ENCODE measurements at regions not wholly inside any gene's neighbourhood (a gene's known extent, or its start where the extent isn't known, plus 50 kb on each side); places are given as distances from the start of the nearest gene placed in this dataset.

- FAIRE-seq (no peak), ATAC-seq (0 out of 3 replicates have a peak, but pooled peaks have one; percentile 38), DNase-seq (ENCODE audit: extremely low read depth in 1 of 4, low spot score in 3 of 4) (no peak)
- 11% methylated on average over 32 of the region's 32 CpGs for WGBS (ENCODE audit: insufficient coverage, low coverage, missing lambda C conversion rate)
- intact Hi-C loops (cut with micrococcal nuclease) (no loop called here), in situ Hi-C loops (cut with MboI) (no loop called here)
- ChIA-PET CTCF (ENCODE audit: low intra/inter-chr PET ratio) (no interaction called here), POLR2A (no interaction called here)
- Histone ChIP-seq H3K4me3 (no peak overlapping the region), H3K9me3 (replicated peaks; ENCODE audit: control insufficient read depth, insufficient read depth, low read depth, low read length) (no peaks in the 10 kb centered on the region), H3K27ac (ENCODE audit: extremely low read depth, low read depth, low read length) (no peak overlapping the region), H3K9ac (ENCODE audit: insufficient read depth in 1 of 2, low read depth in 2 of 2, low read length in 2 of 2) (no peak overlapping the region), H3K9me1 (ENCODE audit: control insufficient read depth, insufficient read depth, low read length) (no peaks in the 10 kb centered on the region), H3K79me2 (ENCODE audit: control insufficient read depth, insufficient read depth, low read length) (no peaks in the 10 kb centered on the region), H2AFZ (ENCODE audit: low read depth, low read length) (peak overlapping the region; percentile 73; the same call in 1 of the 2 replicates), H3K36me3 (ENCODE audit: control insufficient read depth, insufficient read depth, low read length) (no peaks in the 10 kb centered on the region), H3K27me3 (ENCODE audit: control insufficient read depth in 2 of 2, insufficient read depth in 2 of 2, low read length in 2 of 2) (no peaks in the 10 kb centered on the region), H3K4me1 (replicated peaks in 1 of 2; ENCODE audit: control insufficient read depth in 2 of 2, insufficient read depth in 2 of 2, low read length in 2 of 2) (peaks cover 0 to 7% of the 10 kb centered on the region in 2 experiments; a peak in 2 of 5 replicates), H3K4me2 (ENCODE audit: insufficient read depth, low read length) (no peak overlapping the region), H4K20me1 (replicated peaks; ENCODE audit: control insufficient read depth, insufficient read depth, low read length) (no peaks in the 10 kb centered on the region)
- TF ChIP-seq ELF1 (tag; IDR thresholded peaks at IDR 0.05) (no peak), ZNF23 (CRISPR knock-in tag; IDR thresholded peaks at IDR 0.05) (no peak), CTBP1 (IDR thresholded peaks at IDR 0.05; ENCODE audit: borderline replicate concordance) (no peak), KLF1 (tag; IDR thresholded peaks at IDR 0.05) (no peak), ZNF511 (CRISPR knock-in tag; IDR thresholded peaks at IDR 0.05) (no peak), COPS2 (conservative IDR thresholded peaks at IDR 0.05) (no peak), CC2D1A (IDR thresholded peaks at IDR 0.05) (no peak), TBP (optimal IDR thresholded peaks at IDR 0.05; ENCODE audit: low read depth, low read length) (no peak), BRCA1 (IDR thresholded peaks at IDR 0.05) (no peak), BRCA1 (CRISPR knock-in tag; IDR thresholded peaks at IDR 0.05) (no peak), ZNF77 (CRISPR knock-in tag; IDR thresholded peaks at IDR 0.05) (no peak)
- TF ChIP-seq, protein P1, sequence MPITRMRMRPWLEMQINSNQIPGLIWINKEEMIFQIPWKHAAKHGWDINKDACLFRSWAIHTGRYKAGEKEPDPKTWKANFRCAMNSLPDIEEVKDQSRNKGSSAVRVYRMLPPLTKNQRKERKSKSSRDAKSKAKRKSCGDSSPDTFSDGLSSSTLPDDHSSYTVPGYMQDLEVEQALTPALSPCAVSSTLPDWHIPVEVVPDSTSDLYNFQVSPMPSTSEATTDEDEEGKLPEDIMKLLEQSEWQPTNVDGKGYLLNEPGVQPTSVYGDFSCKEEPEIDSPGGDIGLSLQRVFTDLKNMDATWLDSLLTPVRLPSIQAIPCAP (CRISPR knock-in tag; IDR thresholded peaks at IDR 0.05; ENCODE audit: borderline replicate concordance) = no peak
- TF ChIP-seq, protein P2, sequence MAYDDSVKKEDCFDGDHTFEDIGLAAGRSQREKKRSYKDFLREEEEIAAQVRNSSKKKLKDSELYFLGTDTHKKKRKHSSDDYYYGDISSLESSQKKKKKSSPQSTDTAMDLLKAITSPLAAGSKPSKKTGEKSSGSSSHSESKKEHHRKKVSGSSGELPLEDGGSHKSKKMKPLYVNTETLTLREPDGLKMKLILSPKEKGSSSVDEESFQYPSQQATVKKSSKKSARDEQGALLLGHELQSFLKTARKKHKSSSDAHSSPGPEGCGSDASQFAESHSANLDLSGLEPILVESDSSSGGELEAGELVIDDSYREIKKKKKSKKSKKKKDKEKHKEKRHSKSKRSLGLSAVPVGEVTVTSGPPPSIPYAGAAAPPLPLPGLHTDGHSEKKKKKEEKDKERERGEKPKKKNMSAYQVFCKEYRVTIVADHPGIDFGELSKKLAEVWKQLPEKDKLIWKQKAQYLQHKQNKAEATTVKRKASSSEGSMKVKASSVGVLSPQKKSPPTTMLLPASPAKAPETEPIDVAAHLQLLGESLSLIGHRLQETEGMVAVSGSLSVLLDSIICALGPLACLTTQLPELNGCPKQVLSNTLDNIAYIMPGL (CRISPR knock-in tag; IDR thresholded peaks at IDR 0.05) = no peak
- TF ChIP-seq, protein P3, sequence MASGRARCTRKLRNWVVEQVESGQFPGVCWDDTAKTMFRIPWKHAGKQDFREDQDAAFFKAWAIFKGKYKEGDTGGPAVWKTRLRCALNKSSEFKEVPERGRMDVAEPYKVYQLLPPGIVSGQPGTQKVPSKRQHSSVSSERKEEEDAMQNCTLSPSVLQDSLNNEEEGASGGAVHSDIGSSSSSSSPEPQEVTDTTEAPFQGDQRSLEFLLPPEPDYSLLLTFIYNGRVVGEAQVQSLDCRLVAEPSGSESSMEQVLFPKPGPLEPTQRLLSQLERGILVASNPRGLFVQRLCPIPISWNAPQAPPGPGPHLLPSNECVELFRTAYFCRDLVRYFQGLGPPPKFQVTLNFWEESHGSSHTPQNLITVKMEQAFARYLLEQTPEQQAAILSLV (tag; IDR thresholded peaks at IDR 0.05) = no peak
- BruUV-seq (replicated peaks) = no TSS peak
Measured at GRCh38 chr6:66949191-66949661, 1242.2 kb upstream of the EYS start.

Measured in K562 (cell line).